D721Med (cell line): ENCODE measurements at regions not wholly inside any gene's neighbourhood (a gene's known extent, or its start where the extent isn't known, plus 50 kb on each side); places are given as distances from the start of the nearest gene placed in this dataset.

Experiments
- DNase-seq: peaks from one replicate; pipeline ENCODE4 v3.0.0; 2011; ENCODE audit warnings: low spot score; ENCODE audit not compliant: insufficient read length
- FAIRE-seq: peaks from 2 replicates; lab custom pipeline; 2011; peaks lifted over from hg19 to GRCh38; lab: Jason Lieb, UNC
- TF ChIP-seq, protein P1 (sequence below): IDR thresholded peaks from 2 replicates; pipeline ENCODE4 v1.5.1; 2012; ENCODE audit warnings: mild to moderate bottlenecking, control low read depth; ENCODE audit not compliant: insufficient read depth; ENCODE audit errors: missing control alignments

DNA sequence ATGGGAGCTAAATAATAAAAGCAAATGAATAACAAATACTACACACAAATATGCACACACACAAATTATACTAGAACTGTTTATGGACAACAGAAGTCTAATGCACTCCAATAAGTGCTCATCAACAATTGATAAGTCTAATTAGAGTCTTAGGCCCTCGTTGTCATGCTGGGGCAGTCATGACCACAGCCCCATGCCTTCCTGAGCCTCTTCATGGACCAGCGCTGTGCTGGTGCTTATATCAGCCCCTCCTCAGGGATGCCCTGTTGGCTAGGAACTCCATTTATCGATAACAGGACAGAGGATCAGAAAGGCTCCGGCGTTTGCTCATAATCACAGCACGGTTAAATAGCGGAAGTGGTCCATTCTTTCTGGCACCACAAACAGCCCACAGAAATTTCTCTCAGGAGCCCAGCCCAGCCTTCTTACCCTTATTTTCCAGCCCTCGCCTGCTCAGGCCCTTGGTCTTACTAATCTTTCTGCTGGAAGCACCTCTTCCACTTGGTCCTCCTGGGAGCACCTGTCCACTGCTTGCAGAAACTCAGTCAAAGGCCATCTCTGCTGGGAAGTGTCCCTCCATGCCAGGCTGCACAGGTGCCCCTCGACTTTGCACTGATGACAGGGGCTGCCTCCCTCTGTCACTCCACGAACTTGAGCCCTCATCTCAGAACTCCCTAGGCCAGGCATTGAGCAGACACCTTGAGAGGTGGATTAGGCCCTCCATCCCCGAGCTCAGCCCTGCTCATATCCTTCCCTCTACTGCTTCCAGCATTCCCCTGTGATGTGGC is 500.2 kb upstream of the HS6ST1 start:
- TF ChIP-seq, protein P1, sequence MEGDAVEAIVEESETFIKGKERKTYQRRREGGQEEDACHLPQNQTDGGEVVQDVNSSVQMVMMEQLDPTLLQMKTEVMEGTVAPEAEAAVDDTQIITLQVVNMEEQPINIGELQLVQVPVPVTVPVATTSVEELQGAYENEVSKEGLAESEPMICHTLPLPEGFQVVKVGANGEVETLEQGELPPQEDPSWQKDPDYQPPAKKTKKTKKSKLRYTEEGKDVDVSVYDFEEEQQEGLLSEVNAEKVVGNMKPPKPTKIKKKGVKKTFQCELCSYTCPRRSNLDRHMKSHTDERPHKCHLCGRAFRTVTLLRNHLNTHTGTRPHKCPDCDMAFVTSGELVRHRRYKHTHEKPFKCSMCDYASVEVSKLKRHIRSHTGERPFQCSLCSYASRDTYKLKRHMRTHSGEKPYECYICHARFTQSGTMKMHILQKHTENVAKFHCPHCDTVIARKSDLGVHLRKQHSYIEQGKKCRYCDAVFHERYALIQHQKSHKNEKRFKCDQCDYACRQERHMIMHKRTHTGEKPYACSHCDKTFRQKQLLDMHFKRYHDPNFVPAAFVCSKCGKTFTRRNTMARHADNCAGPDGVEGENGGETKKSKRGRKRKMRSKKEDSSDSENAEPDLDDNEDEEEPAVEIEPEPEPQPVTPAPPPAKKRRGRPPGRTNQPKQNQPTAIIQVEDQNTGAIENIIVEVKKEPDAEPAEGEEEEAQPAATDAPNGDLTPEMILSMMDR, result no peak
- FAIRE-seq (no peak), DNase-seq (no peak)

DNA sequence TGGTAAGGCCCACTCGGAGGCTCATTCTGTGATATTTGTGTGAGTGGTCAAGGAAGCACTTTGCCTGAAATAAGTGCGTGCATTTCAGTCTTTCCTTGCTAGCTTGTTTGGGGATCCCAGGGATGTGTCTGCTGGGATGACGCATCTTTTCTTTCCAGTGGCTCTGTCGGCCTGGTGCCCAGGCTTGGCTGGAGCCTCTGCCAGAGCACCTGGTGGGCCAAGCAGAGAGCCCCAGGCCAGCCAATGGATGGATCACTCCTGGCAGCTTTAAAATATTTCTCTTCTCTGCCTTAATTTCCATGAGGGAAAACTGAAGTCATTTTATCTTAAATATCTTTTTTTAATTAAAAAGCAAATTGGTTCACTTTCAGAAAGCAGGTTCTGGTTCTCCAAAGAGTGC is 501.8 kb upstream of the HS6ST1 start:
- TF ChIP-seq, protein P1, result no peak
- DNase-seq (no peak), FAIRE-seq (no peak)

DNA sequence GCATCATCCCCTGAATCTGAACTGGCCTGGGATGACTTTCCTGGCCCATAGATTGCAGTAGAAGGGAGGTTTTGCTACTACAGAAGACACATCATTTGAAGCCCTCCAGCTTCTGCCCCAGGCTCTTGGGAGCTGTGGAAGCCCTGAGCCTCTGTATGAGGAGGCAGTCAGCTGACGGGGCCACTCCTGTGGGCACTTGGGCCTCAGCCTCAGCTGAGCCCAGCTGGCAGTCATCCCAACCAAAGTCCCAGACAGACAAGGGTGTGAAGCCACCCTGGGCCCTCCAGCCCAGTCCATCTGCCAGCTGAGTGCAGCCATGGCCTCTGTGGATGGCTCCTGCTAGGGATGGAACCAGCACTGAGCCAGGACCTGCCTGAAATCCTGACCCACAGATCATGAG is 502.3 kb upstream of the HS6ST1 start:
- TF ChIP-seq, protein P1, result no peak
- FAIRE-seq, result no peak
- no peak for DNase-seq

DNA sequence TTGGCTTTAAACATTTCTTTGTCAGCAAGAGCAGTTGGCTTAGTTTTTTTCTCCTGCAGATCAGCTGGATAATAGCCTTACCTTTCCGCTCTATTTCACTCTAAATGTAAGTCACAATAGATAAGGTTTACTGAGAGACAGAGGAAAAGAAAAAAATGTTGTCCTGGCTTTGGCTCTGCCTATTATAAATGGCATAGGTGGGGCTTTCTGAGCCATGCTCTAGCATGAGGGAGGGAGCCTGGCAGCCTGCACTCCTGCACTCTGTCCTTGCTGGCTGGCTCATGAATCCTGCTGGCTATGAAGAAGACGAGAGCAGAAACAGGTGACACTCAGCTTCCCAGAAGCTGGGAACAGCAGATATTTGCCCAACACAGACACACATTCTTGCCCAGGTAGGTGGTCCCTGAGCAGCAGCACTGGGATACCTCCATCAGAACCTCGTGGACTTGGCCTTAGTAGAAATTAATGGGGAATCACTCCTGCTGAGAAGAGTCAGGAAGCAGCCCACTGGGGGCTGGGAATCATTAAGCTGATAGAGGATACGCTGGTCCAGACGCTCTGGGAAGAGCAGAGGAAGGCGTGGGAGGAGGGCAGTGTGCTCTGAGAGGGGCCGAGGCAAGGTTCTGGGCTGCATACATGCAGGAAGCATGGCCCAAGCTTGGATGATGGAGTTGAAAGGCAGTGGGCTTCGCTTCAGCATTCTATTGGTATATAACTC is 514.4 kb upstream of the HS6ST1 start:
- FAIRE-seq, result no peak
- TF ChIP-seq, protein P1, result no peak
- no peak for DNase-seq

DNA sequence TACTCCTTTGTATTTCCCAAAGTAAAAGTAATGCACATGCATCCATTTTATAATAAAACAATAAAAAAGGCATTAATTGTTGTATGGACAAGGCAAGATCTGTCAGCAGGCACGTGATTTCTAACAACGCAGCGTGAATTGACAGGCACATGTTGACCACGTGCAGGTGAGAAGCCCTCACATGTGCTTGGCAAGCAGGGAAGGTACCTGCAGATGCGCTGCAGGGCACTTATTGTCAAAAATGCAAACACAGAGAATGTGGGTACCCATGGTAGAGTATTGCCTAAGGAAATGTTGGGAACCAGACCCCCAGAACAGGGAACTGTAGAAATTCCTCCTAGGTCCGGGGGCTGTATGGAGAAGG is 515.0 kb upstream of the HS6ST1 start:
- DNase-seq, result no peak
- TF ChIP-seq, protein P1, result no peak
- FAIRE-seq, result no peak

DNA sequence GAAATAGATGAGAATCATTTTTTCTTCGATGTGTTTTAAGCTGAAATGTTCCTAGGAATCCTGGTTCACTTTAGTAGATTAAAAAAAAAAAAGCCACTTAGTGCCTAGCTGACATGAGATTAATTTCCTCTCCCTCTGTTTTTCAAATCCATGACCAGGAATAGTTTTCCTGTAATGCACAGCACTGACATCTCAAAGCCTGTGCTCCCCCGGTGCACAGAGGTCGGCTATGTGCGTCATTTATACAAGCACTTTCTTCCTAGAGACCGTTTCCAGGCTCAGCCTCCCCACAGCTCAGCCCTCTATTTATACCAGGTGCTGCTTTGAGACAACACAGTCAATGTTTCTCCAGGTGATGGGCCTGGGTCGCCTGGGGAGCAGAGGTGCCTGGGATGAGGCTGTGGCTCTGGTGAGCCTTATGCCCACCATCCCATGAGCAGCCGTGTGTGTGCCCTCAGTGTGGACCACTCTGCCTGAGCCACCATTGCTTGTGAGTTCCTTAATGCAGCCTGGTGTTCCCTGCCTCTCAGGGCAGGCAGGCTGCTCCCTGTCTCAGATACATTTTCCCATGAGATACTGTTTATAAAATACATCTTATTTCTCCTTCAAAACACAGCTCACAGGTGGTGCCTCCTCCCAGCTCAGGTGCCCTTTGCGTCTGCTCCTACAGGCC is 515.7 kb upstream of the HS6ST1 start:
- TF ChIP-seq, protein P1, result no peak
- DNase-seq, result no peak
- no peak for FAIRE-seq
